BJ (cell line): ENCODE measurements at regions not wholly inside any gene's neighbourhood (a gene's known extent, or its start where the extent isn't known, plus 50 kb on each side); places are given as distances from the start of the nearest gene placed in this dataset.

Source experiments
- CTCF ChIA-PET: fragments of 350-600 bp; formaldehyde crosslinking; extraction: SDS; loops from one replicate; lab custom pipeline; 2021; ENCODE audit warnings: antibody characterized with exemption, inconsistent platforms; lab: Yijun Ruan, JAX
- POLR2A ChIA-PET: fragments of 300-600 bp; sonication (Branson Sonifier 250); formaldehyde crosslinking; extraction: SDS; loops from one replicate; lab custom pipeline; 2021; ENCODE audit warnings: antibody characterized with exemption; lab: Charles Lee
- DNase-seq: peaks from one replicate; pipeline ENCODE4 v3.0.0-alpha.2; 2011; ENCODE audit warnings: low read depth
- H3K27me3 ChIP-seq: 2 replicates; pipeline ENCODE4 v1.6.0; 2011; ENCODE audit warnings: low read length; ENCODE audit not compliant: control insufficient read depth, insufficient read depth
- H3K36me3 ChIP-seq: 2 replicates; pipeline ENCODE4 v1.5.1; 2011; ENCODE audit warnings: low read length; ENCODE audit not compliant: control insufficient read depth, insufficient read depth
- H3K4me3 ChIP-seq: 2 replicates; pipeline ENCODE4 v1.5.1; 2011; ENCODE audit warnings: low read depth, mild to moderate bottlenecking, control low read depth, low read length
- TF ChIP-seq, protein P1 (sequence below): IDR thresholded peaks from 2 replicates; pipeline ENCODE4 v1.5.1; 2011; ENCODE audit warnings: low read depth, mild to moderate bottlenecking, control low read depth, inconsistent platforms, low read length, moderate library complexity; ENCODE audit not compliant: insufficient read depth

GRCh38 chr3:73773233-73773632, 148.5 kb upstream of the PDZRN3 start:
- Histone ChIP-seq H3K4me3 (no peak overlapping the region), H3K27me3 (no peaks in the 10 kb centered on the region), H3K36me3 (no peaks in the 10 kb centered on the region)
- no peak for DNase-seq
- CTCF ChIA-PET: interaction anchor here (1.1 to 1.5 kb wide), 2 partner anchors 9 to 149 kb away, joined by 3 read pairs; no protein-coding TSS in a partner anchor
- TF ChIP-seq, protein P1, sequence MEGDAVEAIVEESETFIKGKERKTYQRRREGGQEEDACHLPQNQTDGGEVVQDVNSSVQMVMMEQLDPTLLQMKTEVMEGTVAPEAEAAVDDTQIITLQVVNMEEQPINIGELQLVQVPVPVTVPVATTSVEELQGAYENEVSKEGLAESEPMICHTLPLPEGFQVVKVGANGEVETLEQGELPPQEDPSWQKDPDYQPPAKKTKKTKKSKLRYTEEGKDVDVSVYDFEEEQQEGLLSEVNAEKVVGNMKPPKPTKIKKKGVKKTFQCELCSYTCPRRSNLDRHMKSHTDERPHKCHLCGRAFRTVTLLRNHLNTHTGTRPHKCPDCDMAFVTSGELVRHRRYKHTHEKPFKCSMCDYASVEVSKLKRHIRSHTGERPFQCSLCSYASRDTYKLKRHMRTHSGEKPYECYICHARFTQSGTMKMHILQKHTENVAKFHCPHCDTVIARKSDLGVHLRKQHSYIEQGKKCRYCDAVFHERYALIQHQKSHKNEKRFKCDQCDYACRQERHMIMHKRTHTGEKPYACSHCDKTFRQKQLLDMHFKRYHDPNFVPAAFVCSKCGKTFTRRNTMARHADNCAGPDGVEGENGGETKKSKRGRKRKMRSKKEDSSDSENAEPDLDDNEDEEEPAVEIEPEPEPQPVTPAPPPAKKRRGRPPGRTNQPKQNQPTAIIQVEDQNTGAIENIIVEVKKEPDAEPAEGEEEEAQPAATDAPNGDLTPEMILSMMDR: no peak
- POLR2A ChIA-PET: no interaction called here

- H3K27me3 ChIP-seq: no peaks in the 10 kb centered on the region
- H3K36me3 ChIP-seq: no peaks in the 10 kb centered on the region
- no peak for DNase-seq
- ChIA-PET POLR2A (no interaction called here), CTCF (interaction anchor here (0.7 to 1.2 kb wide), 3 partner anchors 10 to 270 kb away, joined by 3 read pairs; no protein-coding TSS in a partner anchor)
- no peak overlapping the region for H3K4me3 ChIP-seq
- TF ChIP-seq, protein P1: no peak
Measured at GRCh38 chr3:73772076-73772886, 147.5 kb upstream of the PDZRN3 start.

GRCh38 chr3:73768524-73769308, 144.0 kb upstream of the PDZRN3 start:
- ChIA-PET CTCF (interaction anchor here (0.6 to 2.0 kb wide), 8 partner anchors 44 to 322 kb away, joined by 3 to 11 read pairs (median 4); partner anchors contain the start of gene PDZRN3), POLR2A (no interaction called here)
- TF ChIP-seq, protein P1: 0 out of 2 replicates have a peak, but pooled peaks have one; percentile 16
- no peaks in the 10 kb centered on the region for H3K36me3 ChIP-seq
- no peaks in the 10 kb centered on the region for H3K27me3 ChIP-seq
- no peak overlapping the region for H3K4me3 ChIP-seq
- DNase-seq: no peak

DNA sequence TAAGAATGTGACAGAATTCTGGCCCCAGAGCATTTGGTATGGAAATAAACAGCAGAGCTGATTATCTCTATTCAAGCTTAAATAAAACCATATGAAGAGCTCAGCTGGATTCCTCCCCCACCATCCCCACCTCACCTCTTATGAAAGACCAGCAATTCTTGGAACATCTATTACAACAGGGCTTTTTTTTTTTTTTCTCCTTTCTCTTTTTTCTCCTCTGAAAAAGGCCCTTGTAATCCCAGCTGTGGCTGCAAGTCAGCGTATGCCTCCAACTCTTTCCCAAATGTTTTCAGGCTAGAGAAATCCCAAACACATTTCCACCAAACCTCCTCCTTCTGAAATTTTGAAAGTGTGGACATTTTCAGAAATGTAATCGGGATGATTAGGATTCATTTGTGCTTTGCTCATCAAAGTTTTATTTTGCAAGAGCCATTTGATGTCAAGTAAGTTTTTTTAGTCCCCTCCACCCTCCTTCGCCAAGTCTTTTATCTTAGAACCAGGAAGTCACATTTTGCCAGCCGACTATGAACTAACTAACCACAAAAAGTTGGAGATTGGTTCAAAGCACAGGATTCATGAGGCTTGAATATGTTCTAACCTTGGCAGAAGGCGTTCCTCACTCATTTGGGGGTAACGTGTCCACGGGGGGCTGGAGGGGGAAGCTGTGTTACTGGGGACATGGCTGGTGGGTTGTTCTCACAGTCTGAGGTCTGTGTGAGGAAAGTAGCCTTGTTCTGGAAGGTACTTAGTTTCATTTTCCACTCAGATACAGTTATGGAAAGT, 142.0 kb upstream of the PDZRN3 start:
- TF ChIP-seq, protein P1: no peak
- peak; percentile 82 for DNase-seq
- Histone ChIP-seq H3K27me3 (no peaks in the 10 kb centered on the region), H3K4me3 (peak overlapping the region; percentile 30), H3K36me3 (no peaks in the 10 kb centered on the region)
- ChIA-PET CTCF (interaction anchor here (0.6 to 2.0 kb wide), 11 partner anchors 14 to 1235 kb away, joined by 3 to 11 read pairs (median 3); partner anchors contain the start of gene PDZRN3), POLR2A (interaction anchor here (0.6 kb wide), 3 partner anchors 102 to 765 kb away, joined by 3 to 4 read pairs (median 3); no protein-coding TSS in a partner anchor)
